GM12878 (cell line): ENCODE measurements at regions not wholly inside any gene's neighbourhood (a gene's known extent, or its start where the extent isn't known, plus 50 kb on each side); places are given as distances from the start of the nearest gene placed in this dataset.

Experiments
- ATAC-seq: fragments of 200-7000 bp; cut with Tn5 transposase; 3 replicates; pipeline ENCODE4 v1.9.1; 2020; ENCODE audit warnings: mild to moderate bottlenecking, moderate library complexity
- BruUV-seq: library from RNA; stranded (reverse); fragments of 400-500 nt; replicated peaks from 2 replicates; lab custom pipeline; 2021; lab: Mats Ljungman, UMichigan
- CTCF ChIA-PET: fragments of 300-600 bp; sonication (Branson Sonifier 250); formaldehyde crosslinking; extraction: SDS; loops from one replicate; lab custom pipeline; 2021; ENCODE audit warnings: inconsistent platforms; lab: Yijun Ruan, JAX
- POLR2A ChIA-PET: fragments of 350-600 bp; formaldehyde crosslinking; extraction: SDS; loops from one replicate; lab custom pipeline; 2021; ENCODE audit warnings: inconsistent platforms; lab: Charles Lee
- RAD21 ChIA-PET: fragments of 300-600 bp; sonication (Branson Sonifier 250); formaldehyde crosslinking; loops from one replicate; lab custom pipeline; 2023; ENCODE audit warnings: antibody characterized with exemption; ENCODE audit not compliant: unreplicated experiment; lab: Charles Lee
- SMC1A ChIA-PET: fragments of 300-600 bp; sonication (Branson Sonifier 250); formaldehyde crosslinking; loops from one replicate; lab custom pipeline; 2023; ENCODE audit not compliant: unreplicated experiment, uncharacterized antibody; lab: Charles Lee
- DNase-seq: peaks from one replicate; pipeline ENCODE4 v3.0.0-alpha.2; 2011; ENCODE audit warnings: low read depth, low spot score
- FAIRE-seq: peaks from 3 replicates; lab custom pipeline; 2011; peaks lifted over from hg19 to GRCh38; lab: Jason Lieb, UNC
- H2AFZ ChIP-seq: 2 replicates; pipeline ENCODE4 v1.6.0; 2011; ENCODE audit warnings: low read depth, low read length, control low read depth; ENCODE audit not compliant: control insufficient read depth
- H3K27ac ChIP-seq: 2 replicates; pipeline ENCODE4 v1.5.1; 2011; ENCODE audit warnings: control low read depth; ENCODE audit not compliant: control insufficient read depth, insufficient read depth
- H3K27me3 ChIP-seq, 2 experiments: replicated peaks in 1 of 2; 2 replicates each; pipeline versions ENCODE4 v1.6.0 to v1.6.1; 2011; ENCODE audit warnings: low read length in 1 of 2; ENCODE audit not compliant: control insufficient read depth in 2 of 2, insufficient read depth in 2 of 2
- H3K36me3 ChIP-seq, 2 experiments: 2 replicates each; pipeline ENCODE4 v1.5.1; 2011; ENCODE audit warnings: low read length in 1 of 2; ENCODE audit not compliant: control insufficient read depth in 2 of 2, insufficient read depth in 2 of 2
- H3K4me1 ChIP-seq: 2 replicates; pipeline ENCODE4 v1.6.1; 2011; ENCODE audit warnings: mild to moderate bottlenecking, low read length, moderate library complexity, mixed read lengths; ENCODE audit not compliant: control insufficient read depth, insufficient read depth
- H3K4me2 ChIP-seq: 2 replicates; pipeline ENCODE4 v1.6.0; 2011; ENCODE audit warnings: control low read depth; ENCODE audit not compliant: control insufficient read depth, insufficient read depth
- H3K4me3 ChIP-seq: fragments of 200-600 bp; sonication (generic); 2 replicates; pipeline ENCODE4 v1.5.1; 2016
- H3K79me2 ChIP-seq: 2 replicates; pipeline ENCODE4 v1.6.0; 2011; ENCODE audit warnings: low read length; ENCODE audit not compliant: control insufficient read depth, insufficient read depth
- H3K9ac ChIP-seq: 2 replicates; pipeline ENCODE4 v1.8.0; 2011; ENCODE audit warnings: low read length, control low read depth, mixed read lengths; ENCODE audit not compliant: control insufficient read depth, insufficient read depth
- H3K9me3 ChIP-seq: replicated peaks from 3 replicates; pipeline ENCODE4 v1.5.1; 2011; ENCODE audit warnings: mild to moderate bottlenecking, low read length; ENCODE audit not compliant: control insufficient read depth, insufficient read depth
- H4K20me1 ChIP-seq: 2 replicates; pipeline ENCODE4 v1.6.0; 2011; ENCODE audit not compliant: control insufficient read depth, insufficient read depth
- HSF1 ChIP-seq: fragments of 150-350 bp; IDR thresholded peaks from 2 replicates; pipeline ENCODE4 v1.6.1; 2014; ENCODE audit warnings: mild to moderate bottlenecking, low read depth, low read length
- LARP7 ChIP-seq: fragments of 450-650 bp; IDR thresholded peaks from 2 replicates; pipeline ENCODE4 v1.6.1; 2017; ENCODE audit warnings: mild to moderate bottlenecking
- NFIC ChIP-seq: IDR thresholded peaks from 2 replicates; pipeline ENCODE4 v1.6.1; 2012; ENCODE audit warnings: low read depth, mild to moderate bottlenecking, inconsistent platforms, low read length, moderate library complexity
- NR2F1 ChIP-seq: fragments of 450-650 bp; conservative IDR thresholded peaks from 2 replicates; pipeline ENCODE4 v1.6.1; 2017; ENCODE audit warnings: mild to moderate bottlenecking
- RELA ChIP-seq: fragments of 450-650 bp; IDR thresholded peaks from 2 replicates; pipeline ENCODE4 v1.8.0; 2014; ENCODE audit warnings: borderline replicate concordance; ENCODE audit not compliant: partially characterized antibody
- RELB ChIP-seq: fragments of 450-650 bp; IDR thresholded peaks from 2 replicates; pipeline ENCODE4 v1.6.1; 2017; ENCODE audit warnings: low read depth, mild to moderate bottlenecking, moderate library complexity
- SUZ12 ChIP-seq: fragments of 200-600 bp; sonication (generic); IDR thresholded peaks from one replicate; pipeline ENCODE4 v1.6.1; 2018; ENCODE audit warnings: antibody characterized with exemption, mild to moderate bottlenecking; ENCODE audit not compliant: unreplicated experiment
- TCF7 ChIP-seq: IDR thresholded peaks from 2 replicates; pipeline ENCODE4 v1.6.1; 2014; ENCODE audit warnings: antibody characterized with exemption, borderline replicate concordance
- USF2 ChIP-seq: IDR thresholded peaks from 2 replicates; pipeline ENCODE4 v1.6.1; 2011; ENCODE audit warnings: low read depth, low read length, improper control_type of control experiment, borderline replicate concordance
- ZBED1 ChIP-seq: IDR thresholded peaks from 2 replicates; pipeline ENCODE4 v1.6.1; 2016; ENCODE audit warnings: borderline replicate concordance
- ZNF207 ChIP-seq: fragments of 450-650 bp; IDR thresholded peaks from 2 replicates; pipeline ENCODE4 v1.6.1; 2014; ENCODE audit warnings: antibody characterized with exemption, mild to moderate bottlenecking, borderline replicate concordance
- ZZZ3 ChIP-seq: IDR thresholded peaks from 2 replicates; pipeline ENCODE4 v1.6.1; 2011; ENCODE audit warnings: low read depth; ENCODE audit not compliant: control insufficient read depth, insufficient read length
- WGBS: methylation state at CpG from one replicate; pipeline ENCODE4 v1.1.6; 2016; ENCODE audit warnings: low lambda C conversion rate; ENCODE audit not compliant: insufficient replicate concordance, insufficient coverage; ENCODE audit errors: missing lambda C conversion rate; 5-methylcytosine and 5-hydroxymethylcytosine counted together
- in situ Hi-C: fragments of 300-500 bp; cut with MboI; formaldehyde crosslinking; loops from 9 replicates; pipeline ENCODE4 v1.14.3; 2018; ENCODE audit warnings: mixed read lengths
- intact Hi-C: fragments of 100-400 bp; cut with micrococcal nuclease; formaldehyde crosslinking; loops from one replicate; pipeline ENCODE4 v1.14.2; 2022; ENCODE audit not compliant: unreplicated experiment
- TF ChIP-seq, protein P1 (sequence below): IDR thresholded peaks from 2 replicates; pipeline ENCODE4 v1.6.1; 2012; ENCODE audit warnings: mild to moderate bottlenecking, low read depth, low read length
- TF ChIP-seq, protein P2 (sequence below): fragments of 450-650 bp; IDR thresholded peaks from 2 replicates; pipeline ENCODE4 v1.6.1; 2017; ENCODE audit warnings: mild to moderate bottlenecking

DNA sequence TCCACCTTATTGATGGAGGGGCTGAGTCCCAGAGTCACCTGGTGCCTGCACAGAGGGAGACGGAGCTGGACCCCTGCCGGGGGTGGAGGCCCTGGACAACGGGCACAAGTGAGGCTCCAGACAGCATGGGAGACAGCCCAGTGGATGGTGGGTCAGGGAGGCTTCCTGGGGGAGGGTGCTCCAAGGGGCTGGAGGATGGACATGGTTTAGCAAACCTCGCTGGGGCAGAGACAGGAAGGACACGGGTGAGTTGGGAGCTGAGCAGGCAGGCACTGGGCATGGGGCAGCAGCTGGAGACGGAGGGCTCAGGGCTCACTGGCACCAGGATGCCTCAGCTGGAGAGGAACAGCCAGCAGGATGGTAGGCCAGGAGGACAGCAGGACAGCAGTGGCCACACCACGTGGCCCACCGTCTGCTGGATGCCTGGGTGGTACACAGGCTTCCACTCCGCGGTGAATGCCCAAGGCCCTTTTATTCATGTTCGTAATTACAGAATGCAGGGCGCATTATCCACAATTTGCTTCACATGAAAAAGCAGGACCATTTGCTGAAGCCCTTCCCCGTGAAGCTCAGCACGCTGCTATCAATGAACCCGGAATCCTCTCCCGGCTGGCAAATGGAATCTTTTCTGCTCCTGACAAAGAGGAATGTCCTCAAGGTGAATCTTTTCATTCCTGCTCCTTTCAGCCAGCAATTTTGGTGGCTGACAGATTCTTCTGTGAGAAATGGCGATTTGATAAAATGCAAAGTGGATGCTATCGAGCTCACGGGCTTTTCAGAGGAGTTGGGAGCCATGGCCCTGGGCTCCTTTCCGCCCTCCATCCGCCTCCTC, 138.1 kb upstream of the C14orf180 start:
- Histone ChIP-seq H3K4me1 (no peaks in the 10 kb centered on the region), H3K27ac (no peak overlapping the region), H3K27me3 (no peaks in the 10 kb centered on the region), H3K79me2 (no peaks in the 10 kb centered on the region), H2AFZ (no peak overlapping the region), H3K36me3 (no peaks in the 10 kb centered on the region), H3K4me2 (no peak overlapping the region), H3K9ac (no peak overlapping the region), H3K4me3 (no peak overlapping the region), H4K20me1 (no peaks in the 10 kb centered on the region), H3K9me3 (no peaks in the 10 kb centered on the region)
- intact Hi-C loops: no loop called here
- BruUV-seq: no TSS peak
- WGBS: 33% methylated on average over 21 of the region's 21 CpGs
- ChIA-PET CTCF (no interaction called here), SMC1A (no interaction called here), POLR2A (no interaction called here), RAD21 (no interaction called here)
- DNase-seq (no peak), FAIRE-seq (no peak), ATAC-seq (no peak)
- in situ Hi-C loops: no loop called here
- no peak for TF ChIP-seq ZZZ3
- TF ChIP-seq HSF1: no peak
- TF ChIP-seq LARP7: no peak
- no peak for TF ChIP-seq RELA
- no peak for TF ChIP-seq USF2
- TF ChIP-seq NR2F1: no peak
- TF ChIP-seq RELB: no peak
- TF ChIP-seq, protein P1, sequence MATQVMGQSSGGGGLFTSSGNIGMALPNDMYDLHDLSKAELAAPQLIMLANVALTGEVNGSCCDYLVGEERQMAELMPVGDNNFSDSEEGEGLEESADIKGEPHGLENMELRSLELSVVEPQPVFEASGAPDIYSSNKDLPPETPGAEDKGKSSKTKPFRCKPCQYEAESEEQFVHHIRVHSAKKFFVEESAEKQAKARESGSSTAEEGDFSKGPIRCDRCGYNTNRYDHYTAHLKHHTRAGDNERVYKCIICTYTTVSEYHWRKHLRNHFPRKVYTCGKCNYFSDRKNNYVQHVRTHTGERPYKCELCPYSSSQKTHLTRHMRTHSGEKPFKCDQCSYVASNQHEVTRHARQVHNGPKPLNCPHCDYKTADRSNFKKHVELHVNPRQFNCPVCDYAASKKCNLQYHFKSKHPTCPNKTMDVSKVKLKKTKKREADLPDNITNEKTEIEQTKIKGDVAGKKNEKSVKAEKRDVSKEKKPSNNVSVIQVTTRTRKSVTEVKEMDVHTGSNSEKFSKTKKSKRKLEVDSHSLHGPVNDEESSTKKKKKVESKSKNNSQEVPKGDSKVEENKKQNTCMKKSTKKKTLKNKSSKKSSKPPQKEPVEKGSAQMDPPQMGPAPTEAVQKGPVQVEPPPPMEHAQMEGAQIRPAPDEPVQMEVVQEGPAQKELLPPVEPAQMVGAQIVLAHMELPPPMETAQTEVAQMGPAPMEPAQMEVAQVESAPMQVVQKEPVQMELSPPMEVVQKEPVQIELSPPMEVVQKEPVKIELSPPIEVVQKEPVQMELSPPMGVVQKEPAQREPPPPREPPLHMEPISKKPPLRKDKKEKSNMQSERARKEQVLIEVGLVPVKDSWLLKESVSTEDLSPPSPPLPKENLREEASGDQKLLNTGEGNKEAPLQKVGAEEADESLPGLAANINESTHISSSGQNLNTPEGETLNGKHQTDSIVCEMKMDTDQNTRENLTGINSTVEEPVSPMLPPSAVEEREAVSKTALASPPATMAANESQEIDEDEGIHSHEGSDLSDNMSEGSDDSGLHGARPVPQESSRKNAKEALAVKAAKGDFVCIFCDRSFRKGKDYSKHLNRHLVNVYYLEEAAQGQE: no peak
- TF ChIP-seq TCF7: no peak
- TF ChIP-seq, protein P2, sequence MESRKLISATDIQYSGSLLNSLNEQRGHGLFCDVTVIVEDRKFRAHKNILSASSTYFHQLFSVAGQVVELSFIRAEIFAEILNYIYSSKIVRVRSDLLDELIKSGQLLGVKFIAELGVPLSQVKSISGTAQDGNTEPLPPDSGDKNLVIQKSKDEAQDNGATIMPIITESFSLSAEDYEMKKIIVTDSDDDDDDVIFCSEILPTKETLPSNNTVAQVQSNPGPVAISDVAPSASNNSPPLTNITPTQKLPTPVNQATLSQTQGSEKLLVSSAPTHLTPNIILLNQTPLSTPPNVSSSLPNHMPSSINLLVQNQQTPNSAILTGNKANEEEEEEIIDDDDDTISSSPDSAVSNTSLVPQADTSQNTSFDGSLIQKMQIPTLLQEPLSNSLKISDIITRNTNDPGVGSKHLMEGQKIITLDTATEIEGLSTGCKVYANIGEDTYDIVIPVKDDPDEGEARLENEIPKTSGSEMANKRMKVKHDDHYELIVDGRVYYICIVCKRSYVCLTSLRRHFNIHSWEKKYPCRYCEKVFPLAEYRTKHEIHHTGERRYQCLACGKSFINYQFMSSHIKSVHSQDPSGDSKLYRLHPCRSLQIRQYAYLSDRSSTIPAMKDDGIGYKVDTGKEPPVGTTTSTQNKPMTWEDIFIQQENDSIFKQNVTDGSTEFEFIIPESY: no peak
- TF ChIP-seq SUZ12: no peak
- TF ChIP-seq ZBED1: no peak
- TF ChIP-seq ZNF207: no peak
- TF ChIP-seq NFIC: no peak
